ENCODE measurements at regions not wholly inside any gene's neighbourhood (a gene's known extent, or its start where the extent isn't known, plus 50 kb on each side); places are given as distances from the start of the nearest gene placed in this dataset.

DNA sequence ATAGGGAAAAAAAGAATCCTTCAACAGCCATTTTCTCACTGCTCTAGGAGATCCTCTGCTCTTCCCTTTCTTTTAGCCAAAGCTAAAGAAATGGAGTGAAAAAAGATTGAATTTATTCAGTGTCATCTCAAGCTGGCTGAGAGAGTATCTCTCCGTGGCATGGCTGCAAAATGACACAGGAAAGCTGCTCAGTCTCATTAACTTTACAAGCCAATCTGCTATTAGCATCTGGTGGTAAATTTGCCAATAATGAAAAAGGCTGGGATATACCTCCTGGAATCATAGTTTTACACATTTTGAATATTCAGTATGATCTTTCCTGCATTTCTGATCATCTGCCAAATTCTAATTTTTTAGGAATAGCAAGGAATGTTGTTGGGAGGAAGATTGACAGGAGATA, 176.8 kb upstream of the CHRM3 start:
- ChIA-PET POLR2A (no interaction called here), CTCF (no interaction called here)
- Mint-ChIP-seq H3K4me3 (no peak overlapping the region), H3K4me1 (no peaks in the 10 kb centered on the region), H3K36me3 (no peaks in the 10 kb centered on the region), H3K27me3 (no peaks in the 10 kb centered on the region), H3K9me3 (peaks cover 0 to 5% (median 0%) of the 10 kb centered on the region in 11 donors), H3K27ac (no peak overlapping the region)
- ATAC-seq (no peak), DNase-seq (no peak)
- Histone ChIP-seq H3K4me3 (ENCODE audit: low read length) (no peak overlapping the region), H3K36me3 (ENCODE audit: control insufficient read depth in 2 of 3, insufficient read depth in 3 of 3, low read length in 3 of 3) (no peaks in the 10 kb centered on the region), H3K9me3 (ENCODE audit: control insufficient read depth in 2 of 3, low read length in 3 of 3) (no peaks in the 10 kb centered on the region), H3K27me3 (ENCODE audit: control insufficient read depth in 2 of 2, insufficient read depth in 2 of 2, low read length in 2 of 2) (no peaks in the 10 kb centered on the region), H3K27ac (ENCODE audit: low read depth, low read length) (no peak overlapping the region), H3K4me1 (ENCODE audit: control insufficient read depth in 2 of 2, insufficient read depth in 2 of 2, low read length in 2 of 2) (no peaks in the 10 kb centered on the region)
- intact Hi-C loops (cut with micrococcal nuclease), result no loop called here

- Histone ChIP-seq H3K27ac (ENCODE audit: low read depth, low read length) (no peak overlapping the region), H3K27me3 (ENCODE audit: control insufficient read depth in 2 of 2, insufficient read depth in 2 of 2, low read length in 2 of 2) (no peaks in the 10 kb centered on the region), H3K9me3 (ENCODE audit: control insufficient read depth in 2 of 3, low read length in 3 of 3) (no peaks in the 10 kb centered on the region), H3K4me1 (ENCODE audit: control insufficient read depth in 2 of 2, insufficient read depth in 2 of 2, low read length in 2 of 2) (no peaks in the 10 kb centered on the region), H3K4me3 (ENCODE audit: low read length) (no peak overlapping the region), H3K36me3 (ENCODE audit: control insufficient read depth in 2 of 3, insufficient read depth in 3 of 3, low read length in 3 of 3) (no peaks in the 10 kb centered on the region)
- POLR2A ChIA-PET, result no interaction called here
- no peaks in the 10 kb centered on the region for H3K4me1 Mint-ChIP-seq
- ATAC-seq (no peak), DNase-seq (no peak)
- H3K36me3 Mint-ChIP-seq, result no peaks in the 10 kb centered on the region
- H3K9me3 Mint-ChIP-seq, result peaks cover 0 to 9% (median 0%) of the 10 kb centered on the region in 11 donors
- CTCF ChIA-PET, result no interaction called here
- intact Hi-C loops (cut with micrococcal nuclease), result no loop called here
- no peaks in the 10 kb centered on the region for H3K27me3 Mint-ChIP-seq
- no peak overlapping the region for H3K4me3 Mint-ChIP-seq
- no peak overlapping the region for H3K27ac Mint-ChIP-seq
Measured at GRCh38 chr1:239204401-239204800, 182.0 kb upstream of the CHRM3 start.

DNA sequence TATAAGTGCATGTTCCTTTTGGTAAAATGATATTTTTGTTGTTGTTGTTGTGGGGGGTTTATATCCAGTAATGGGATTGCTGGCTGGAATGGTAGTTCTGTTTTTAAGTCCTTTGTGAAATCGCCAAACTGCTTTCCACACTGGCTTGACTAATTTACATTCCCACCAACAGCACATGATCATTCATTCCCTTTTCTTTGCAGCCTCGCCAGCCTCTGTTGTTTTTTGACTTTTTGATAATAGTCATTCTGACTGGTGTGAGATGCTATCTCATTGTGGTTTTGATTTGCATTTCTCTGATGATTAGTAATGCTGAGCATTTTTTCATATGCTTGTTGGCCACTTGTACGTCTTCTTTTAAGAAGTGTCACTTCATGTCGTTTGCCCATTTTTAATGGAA, 188.5 kb upstream of the CHRM3 start:
- Histone ChIP-seq H3K4me3 (ENCODE audit: low read length) (no peak overlapping the region), H3K27me3 (ENCODE audit: control insufficient read depth in 2 of 2, insufficient read depth in 2 of 2, low read length in 2 of 2) (no peaks in the 10 kb centered on the region), H3K9me3 (ENCODE audit: control insufficient read depth in 2 of 3, low read length in 3 of 3) (no peaks in the 10 kb centered on the region), H3K36me3 (ENCODE audit: control insufficient read depth in 2 of 3, insufficient read depth in 3 of 3, low read length in 3 of 3) (no peaks in the 10 kb centered on the region), H3K4me1 (ENCODE audit: control insufficient read depth in 2 of 2, insufficient read depth in 2 of 2, low read length in 2 of 2) (no peaks in the 10 kb centered on the region), H3K27ac (ENCODE audit: low read depth, low read length) (no peak overlapping the region)
- ATAC-seq (no peak), DNase-seq (no peak)
- Mint-ChIP-seq H3K4me3 (no peak overlapping the region), H3K4me1 (no peaks in the 10 kb centered on the region), H3K27ac (no peak overlapping the region), H3K9me3 (peaks cover 0 to 4% (median 0%) of the 10 kb centered on the region in 11 donors), H3K36me3 (no peaks in the 10 kb centered on the region), H3K27me3 (no peaks in the 10 kb centered on the region)
- CTCF ChIA-PET, result no interaction called here
- intact Hi-C loops (cut with micrococcal nuclease), result no loop called here
- POLR2A ChIA-PET, result no interaction called here

GRCh38 chr1:239189998-239190512, 196.3 kb upstream of the CHRM3 start:
- Mint-ChIP-seq H3K27ac (no peak overlapping the region), H3K9me3 (peaks cover 0 to 5% (median 0%) of the 10 kb centered on the region in 11 donors), H3K27me3 (no peaks in the 10 kb centered on the region), H3K4me3 (no peak overlapping the region), H3K4me1 (peaks cover 0 to 3% (median 0%) of the 10 kb centered on the region in 7 donors), H3K36me3 (no peaks in the 10 kb centered on the region)
- ATAC-seq, result no peak
- intact Hi-C loops (cut with micrococcal nuclease), result no loop called here
- Histone ChIP-seq H3K4me1 (ENCODE audit: control insufficient read depth in 2 of 2, insufficient read depth in 2 of 2, low read length in 2 of 2) (no peaks in the 10 kb centered on the region), H3K27me3 (ENCODE audit: control insufficient read depth in 2 of 2, insufficient read depth in 2 of 2, low read length in 2 of 2) (no peaks in the 10 kb centered on the region), H3K36me3 (ENCODE audit: control insufficient read depth in 2 of 3, insufficient read depth in 3 of 3, low read length in 3 of 3) (no peaks in the 10 kb centered on the region), H3K4me3 (ENCODE audit: low read length) (no peak overlapping the region), H3K27ac (ENCODE audit: low read depth, low read length) (no peak overlapping the region), H3K9me3 (ENCODE audit: control insufficient read depth in 2 of 3, low read length in 3 of 3) (no peaks in the 10 kb centered on the region)
- ChIA-PET CTCF (no interaction called here), POLR2A (no interaction called here)
- DNase-seq, result no peak

DNA sequence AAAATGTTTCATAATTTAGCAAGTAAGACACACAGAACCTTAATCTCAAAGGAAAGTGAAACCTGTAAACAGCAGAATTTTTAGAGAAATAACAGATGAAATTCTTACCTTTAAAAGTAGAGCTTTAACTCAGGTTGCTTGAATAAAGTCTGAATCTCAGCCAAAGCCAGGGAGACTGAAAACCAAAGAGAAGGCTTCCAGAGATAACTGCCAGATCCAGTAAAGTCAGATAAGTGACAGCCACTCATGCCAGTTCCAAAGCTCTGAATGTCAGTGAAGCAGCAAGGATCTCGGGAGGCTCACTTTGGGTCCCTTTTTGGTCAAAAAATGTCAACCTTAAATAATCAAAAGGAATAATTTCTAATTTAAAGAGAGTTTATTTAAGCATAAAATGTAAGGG, 199.9 kb upstream of the CHRM3 start:
- ChIA-PET CTCF (no interaction called here), POLR2A (no interaction called here)
- H3K4me3 Mint-ChIP-seq, result no peak overlapping the region
- Histone ChIP-seq H3K4me3 (ENCODE audit: low read length) (no peak overlapping the region), H3K9me3 (ENCODE audit: control insufficient read depth in 2 of 3, low read length in 3 of 3) (no peaks in the 10 kb centered on the region), H3K36me3 (ENCODE audit: control insufficient read depth in 2 of 3, insufficient read depth in 3 of 3, low read length in 3 of 3) (no peaks in the 10 kb centered on the region), H3K4me1 (ENCODE audit: control insufficient read depth in 2 of 2, insufficient read depth in 2 of 2, low read length in 2 of 2) (no peaks in the 10 kb centered on the region), H3K27me3 (ENCODE audit: control insufficient read depth in 2 of 2, insufficient read depth in 2 of 2, low read length in 2 of 2) (no peaks in the 10 kb centered on the region), H3K27ac (ENCODE audit: low read depth, low read length) (no peak overlapping the region)
- H3K9me3 Mint-ChIP-seq, result peaks cover 0 to 5% (median 0%) of the 10 kb centered on the region in 11 donors
- no peak for DNase-seq
- intact Hi-C loops (cut with micrococcal nuclease), result no loop called here
- peaks cover 0 to 3% (median 0%) of the 10 kb centered on the region in 7 donors for H3K4me1 Mint-ChIP-seq
- H3K27me3 Mint-ChIP-seq, result no peaks in the 10 kb centered on the region
- ATAC-seq, result no peak
- no peaks in the 10 kb centered on the region for H3K36me3 Mint-ChIP-seq
- H3K27ac Mint-ChIP-seq, result no peak overlapping the region

GRCh38 chr1:239185245-239185619, 201.1 kb upstream of the CHRM3 start:
- Mint-ChIP-seq H3K27me3 (no peaks in the 10 kb centered on the region), H3K27ac (no peak overlapping the region), H3K4me1 (peaks cover 0 to 3% (median 0%) of the 10 kb centered on the region in 7 donors), H3K9me3 (peaks cover 0 to 11% (median 3%) of the 10 kb centered on the region in 11 donors), H3K4me3 (no peak overlapping the region), H3K36me3 (peaks cover 0 to 3% (median 0%) of the 10 kb centered on the region in 5 donors)
- intact Hi-C loops (cut with micrococcal nuclease), result no loop called here
- no peak overlapping the region for H3K4me3 ChIP-seq (ENCODE audit: low read length)
- CTCF ChIA-PET, result no interaction called here
- no peaks in the 10 kb centered on the region for H3K9me3 ChIP-seq (ENCODE audit: control insufficient read depth in 2 of 3, low read length in 3 of 3)
- POLR2A ChIA-PET, result no interaction called here
- no peak for ATAC-seq
- H3K36me3 ChIP-seq (ENCODE audit: control insufficient read depth in 2 of 3, insufficient read depth in 3 of 3, low read length in 3 of 3), result no peaks in the 10 kb centered on the region
- H3K4me1 ChIP-seq (ENCODE audit: control insufficient read depth in 2 of 2, insufficient read depth in 2 of 2, low read length in 2 of 2), result no peaks in the 10 kb centered on the region
- no peak overlapping the region for H3K27ac ChIP-seq (ENCODE audit: low read depth, low read length)
- DNase-seq, result no peak
- no peaks in the 10 kb centered on the region for H3K27me3 ChIP-seq (ENCODE audit: control insufficient read depth in 2 of 2, insufficient read depth in 2 of 2, low read length in 2 of 2)

DNA sequence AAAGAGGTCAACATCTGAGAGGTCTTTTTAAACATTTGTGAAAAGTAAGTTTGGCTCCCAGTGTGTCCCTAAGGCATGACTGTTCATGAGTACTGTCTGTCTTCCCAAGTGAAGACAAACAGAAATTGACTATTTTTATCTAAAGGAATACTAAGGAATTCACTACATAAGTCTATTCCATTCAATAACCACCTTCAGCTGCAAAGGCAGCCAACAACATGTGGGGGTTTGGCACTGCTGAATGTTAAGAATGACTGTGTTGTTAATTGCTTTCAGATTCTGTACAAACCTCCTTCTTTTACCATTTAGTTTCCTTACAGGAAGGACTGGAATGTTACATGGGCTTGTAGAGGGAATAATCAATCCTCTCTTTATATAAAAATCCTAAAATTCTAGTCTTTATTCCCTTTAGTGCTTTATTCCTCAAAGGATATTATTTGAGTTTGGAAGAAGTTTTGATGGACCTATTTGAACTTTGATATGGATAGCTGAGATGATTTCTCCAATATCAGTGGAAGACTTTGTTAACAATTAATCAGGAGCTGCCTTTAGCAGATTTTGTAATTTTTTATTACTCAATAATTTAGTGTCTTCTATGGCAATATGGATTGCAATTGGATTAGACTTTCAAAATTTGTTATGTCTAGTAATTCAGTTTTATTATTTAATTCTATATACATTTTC, 201.7 kb upstream of the CHRM3 start:
- ChIA-PET CTCF (no interaction called here), POLR2A (no interaction called here)
- Mint-ChIP-seq H3K9me3 (peaks cover 0 to 11% (median 3%) of the 10 kb centered on the region in 11 donors), H3K27ac (no peak overlapping the region), H3K27me3 (no peaks in the 10 kb centered on the region), H3K4me1 (peaks cover 0 to 3% (median 0%) of the 10 kb centered on the region in 7 donors), H3K36me3 (peaks cover 0 to 3% (median 0%) of the 10 kb centered on the region in 5 donors), H3K4me3 (no peak overlapping the region)
- Histone ChIP-seq H3K27ac (ENCODE audit: low read depth, low read length) (no peak overlapping the region), H3K4me1 (ENCODE audit: control insufficient read depth in 2 of 2, insufficient read depth in 2 of 2, low read length in 2 of 2) (no peaks in the 10 kb centered on the region), H3K9me3 (ENCODE audit: control insufficient read depth in 2 of 3, low read length in 3 of 3) (no peaks in the 10 kb centered on the region), H3K4me3 (ENCODE audit: low read length) (no peak overlapping the region), H3K36me3 (ENCODE audit: control insufficient read depth in 2 of 3, insufficient read depth in 3 of 3, low read length in 3 of 3) (no peaks in the 10 kb centered on the region), H3K27me3 (ENCODE audit: control insufficient read depth in 2 of 2, insufficient read depth in 2 of 2, low read length in 2 of 2) (no peaks in the 10 kb centered on the region)
- DNase-seq (no peak), ATAC-seq (no peak)
- intact Hi-C loops (cut with micrococcal nuclease), result no loop called here
